ENCODE measurements at regions not wholly inside any gene's neighbourhood (a gene's known extent, or its start where the extent isn't known, plus 50 kb on each side); places are given as distances from the start of the nearest gene placed in this dataset.

DNA sequence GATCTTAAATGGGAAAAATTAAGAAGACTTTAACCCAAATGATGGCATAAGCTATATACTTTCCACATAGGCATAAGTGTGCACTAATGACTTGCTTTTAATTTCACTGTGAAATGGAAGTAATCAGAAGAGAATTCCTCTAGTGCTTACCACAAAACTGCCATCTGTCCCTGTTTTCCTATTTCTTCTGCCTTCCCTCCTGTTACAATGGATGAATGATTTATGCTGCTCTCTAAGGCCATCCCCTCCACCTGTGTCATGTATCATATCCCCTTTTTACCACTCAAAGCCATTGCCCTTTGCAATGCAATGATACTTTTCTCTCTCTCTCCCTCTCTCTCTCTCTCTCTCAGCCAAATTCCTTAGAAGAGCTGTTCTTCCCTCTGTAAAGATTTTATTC, 109.1 kb downstream of the C12orf50 start:
- Histone ChIP-seq H3K4me1 (ENCODE audit: control insufficient read depth, insufficient read depth, low read depth, low read length) (no peaks in the 10 kb centered on the region), H3K9me3 (ENCODE audit: control insufficient read depth, low read length) (no peaks in the 10 kb centered on the region), H3K27ac (ENCODE audit: low read length, poor library complexity, severe bottlenecking) (no peak overlapping the region), H2BK15ac (ENCODE audit: low read depth, poor library complexity, severe bottlenecking) (no peak overlapping the region), H3K4me3 (ENCODE audit: insufficient read depth in 1 of 2, low read depth in 1 of 2, low read length in 2 of 2) (no peak overlapping the region), H3K4ac (ENCODE audit: low read depth in 1 of 2, low read length in 2 of 2) (no peak overlapping the region), H2BK120ac (ENCODE audit: low read depth, low read length) (no peak overlapping the region), H2AFZ (ENCODE audit: low read depth, low read length) (no peak overlapping the region), H3K23ac (ENCODE audit: low read length in 2 of 2) (no peak overlapping the region), H3K9ac (ENCODE audit: low read length) (no peak overlapping the region), H2BK5ac (ENCODE audit: low read depth, low read length, poor library complexity, severe bottlenecking) (no peak overlapping the region), H2AK5ac (ENCODE audit: low read length, severe bottlenecking) (no peak overlapping the region), H3K36me3 (ENCODE audit: control insufficient read depth in 1 of 2, insufficient read depth in 2 of 2, low read depth in 1 of 2, low read length in 2 of 2) (no peaks in the 10 kb centered on the region), H4K8ac (ENCODE audit: low read length) (no peak overlapping the region), H3K27me3 (ENCODE audit: control insufficient read depth in 1 of 2, insufficient read depth in 1 of 2, low read length in 2 of 2) (no peaks in the 10 kb centered on the region), H3K18ac (ENCODE audit: low read depth in 1 of 2, low read length in 2 of 2) (no peak overlapping the region), H3K14ac (ENCODE audit: low read length in 2 of 2) (no peak overlapping the region), H2BK12ac (ENCODE audit: low read length in 2 of 2) (no peak overlapping the region), H4K91ac (ENCODE audit: low read length) (no peak overlapping the region), H3K79me1 (replicated peaks; ENCODE audit: low read length, poor library complexity, severe bottlenecking) (no peaks in the 10 kb centered on the region), H3K4me2 (ENCODE audit: low read length, poor library complexity, severe bottlenecking) (no peak overlapping the region)
- DNase-seq, result no peak

DNA sequence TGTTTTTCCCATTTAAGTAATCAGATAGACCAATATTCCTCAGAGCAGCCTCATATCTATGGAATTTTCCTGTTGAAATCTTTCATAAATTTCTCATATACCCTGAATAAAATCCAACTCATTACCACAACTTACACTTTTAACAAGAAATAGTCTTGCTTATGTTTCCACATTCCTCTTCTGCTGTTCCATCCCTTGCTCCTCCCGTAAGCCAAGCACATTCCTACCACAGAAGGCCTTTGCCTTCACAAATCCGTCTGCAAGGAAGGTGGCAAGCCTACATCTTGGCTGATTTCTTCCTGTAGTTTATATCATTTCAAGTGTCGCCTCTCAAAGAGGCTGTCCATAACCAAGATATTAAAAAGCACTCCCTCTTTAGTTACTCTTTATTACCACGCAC, 127.7 kb downstream of the C12orf50 start:
- H2BK15ac ChIP-seq (ENCODE audit: low read depth, poor library complexity, severe bottlenecking), result no peak overlapping the region
- no peak overlapping the region for H2AK5ac ChIP-seq (ENCODE audit: low read length, severe bottlenecking)
- no peak overlapping the region for H3K9ac ChIP-seq (ENCODE audit: low read length)
- H3K4me2 ChIP-seq (ENCODE audit: low read length, poor library complexity, severe bottlenecking), result no peak overlapping the region
- no peak for DNase-seq
- no peak overlapping the region for H4K91ac ChIP-seq (ENCODE audit: low read length)
- no peaks in the 10 kb centered on the region for H3K9me3 ChIP-seq (ENCODE audit: control insufficient read depth, low read length)
- H4K8ac ChIP-seq (ENCODE audit: low read length), result no peak overlapping the region
- WGBS, result 88% methylated on average over 4 of the region's 4 CpGs
- no peaks in the 10 kb centered on the region for H3K79me1 ChIP-seq (replicated peaks; ENCODE audit: low read length, poor library complexity, severe bottlenecking)
- no peak overlapping the region for H3K18ac ChIP-seq (ENCODE audit: low read depth in 1 of 2, low read length in 2 of 2)
- no peak overlapping the region for H3K23ac ChIP-seq (ENCODE audit: low read length in 2 of 2)
- no peak overlapping the region for H2BK12ac ChIP-seq (ENCODE audit: low read length in 2 of 2)
- no peaks in the 10 kb centered on the region for H3K36me3 ChIP-seq (ENCODE audit: control insufficient read depth in 1 of 2, insufficient read depth in 2 of 2, low read depth in 1 of 2, low read length in 2 of 2)
- H2BK120ac ChIP-seq (ENCODE audit: low read depth, low read length), result no peak overlapping the region
- H3K27ac ChIP-seq (ENCODE audit: low read length, poor library complexity, severe bottlenecking), result no peak overlapping the region
- H3K4ac ChIP-seq (ENCODE audit: low read depth in 1 of 2, low read length in 2 of 2), result no peak overlapping the region
- no peak overlapping the region for H3K14ac ChIP-seq (ENCODE audit: low read length in 2 of 2)
- H3K4me3 ChIP-seq (ENCODE audit: insufficient read depth in 1 of 2, low read depth in 1 of 2, low read length in 2 of 2), result no peak overlapping the region
- H3K4me1 ChIP-seq (ENCODE audit: control insufficient read depth, insufficient read depth, low read depth, low read length), result no peaks in the 10 kb centered on the region
- H2BK5ac ChIP-seq (ENCODE audit: low read depth, low read length, poor library complexity, severe bottlenecking), result no peak overlapping the region
- no peaks in the 10 kb centered on the region for H3K27me3 ChIP-seq (ENCODE audit: control insufficient read depth in 1 of 2, insufficient read depth in 1 of 2, low read length in 2 of 2)
- no peak overlapping the region for H2AFZ ChIP-seq (ENCODE audit: low read depth, low read length)

DNA sequence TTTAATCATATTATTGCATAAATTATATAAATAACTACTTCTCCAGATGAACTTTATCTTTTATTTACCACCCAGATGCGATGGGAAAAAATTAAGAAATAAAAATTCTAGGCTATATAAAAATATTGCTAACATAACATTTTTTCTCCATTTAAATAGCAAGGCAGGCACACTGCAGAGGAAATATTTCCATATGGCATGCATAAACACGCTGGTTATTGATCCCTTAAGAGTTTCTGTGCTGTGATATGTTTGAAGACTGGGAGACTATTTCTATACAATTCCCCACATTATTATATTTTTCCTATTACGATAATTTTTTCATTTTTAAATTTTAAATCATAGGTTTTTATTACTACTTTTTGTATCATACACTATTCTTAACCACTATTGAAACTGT, 131.5 kb downstream of the C12orf50 start:
- Histone ChIP-seq H3K4ac (ENCODE audit: low read depth in 1 of 2, low read length in 2 of 2) (no peak overlapping the region), H2BK120ac (ENCODE audit: low read depth, low read length) (no peak overlapping the region), H2AK5ac (ENCODE audit: low read length, severe bottlenecking) (no peak overlapping the region), H3K4me1 (ENCODE audit: control insufficient read depth, insufficient read depth, low read depth, low read length) (no peaks in the 10 kb centered on the region), H3K79me1 (replicated peaks; ENCODE audit: low read length, poor library complexity, severe bottlenecking) (no peaks in the 10 kb centered on the region), H4K91ac (ENCODE audit: low read length) (no peak overlapping the region), H3K36me3 (ENCODE audit: control insufficient read depth in 1 of 2, insufficient read depth in 2 of 2, low read depth in 1 of 2, low read length in 2 of 2) (no peaks in the 10 kb centered on the region), H3K18ac (ENCODE audit: low read depth in 1 of 2, low read length in 2 of 2) (no peak overlapping the region), H2BK12ac (ENCODE audit: low read length in 2 of 2) (no peak overlapping the region), H3K9me3 (ENCODE audit: control insufficient read depth, low read length) (no peaks in the 10 kb centered on the region), H3K9ac (ENCODE audit: low read length) (no peak overlapping the region), H2AFZ (ENCODE audit: low read depth, low read length) (no peak overlapping the region), H3K27ac (ENCODE audit: low read length, poor library complexity, severe bottlenecking) (no peak overlapping the region), H3K27me3 (ENCODE audit: control insufficient read depth in 1 of 2, insufficient read depth in 1 of 2, low read length in 2 of 2) (no peaks in the 10 kb centered on the region), H3K4me3 (ENCODE audit: insufficient read depth in 1 of 2, low read depth in 1 of 2, low read length in 2 of 2) (no peak overlapping the region), H2BK15ac (ENCODE audit: low read depth, poor library complexity, severe bottlenecking) (no peak overlapping the region), H3K23ac (ENCODE audit: low read length in 2 of 2) (no peak overlapping the region), H3K4me2 (ENCODE audit: low read length, poor library complexity, severe bottlenecking) (no peak overlapping the region), H2BK5ac (ENCODE audit: low read depth, low read length, poor library complexity, severe bottlenecking) (no peak overlapping the region), H3K14ac (ENCODE audit: low read length in 2 of 2) (no peak overlapping the region), H4K8ac (ENCODE audit: low read length) (no peak overlapping the region)
- WGBS, result no CpG with 5 or more reads among the region's 3 CpGs
- no peak for DNase-seq

DNA sequence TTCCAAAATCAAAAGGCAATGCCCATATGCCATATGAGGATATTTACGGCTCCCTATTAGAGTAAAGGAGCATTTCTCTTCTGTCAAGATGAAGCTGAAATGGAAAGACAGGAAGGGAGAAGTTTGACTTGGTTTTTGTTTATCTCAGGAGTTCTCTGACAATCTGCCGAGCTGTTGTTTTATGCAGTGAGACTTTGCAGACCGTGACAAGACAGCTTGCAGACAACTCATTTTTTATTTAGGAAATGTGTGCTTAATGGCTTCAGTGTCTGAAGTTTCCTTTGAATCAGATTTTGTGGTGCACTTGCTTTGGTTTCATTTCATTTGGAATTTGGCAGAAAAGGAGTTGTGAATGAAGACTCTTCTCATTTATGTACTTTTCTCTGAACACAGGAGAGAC, 145.4 kb downstream of the C12orf50 start:
- Histone ChIP-seq H2AFZ (ENCODE audit: low read depth, low read length) (no peak overlapping the region), H3K4me2 (ENCODE audit: low read length, poor library complexity, severe bottlenecking) (no peak overlapping the region), H3K4me3 (ENCODE audit: insufficient read depth in 1 of 2, low read depth in 1 of 2, low read length in 2 of 2) (peak overlapping the region in 1 of 2 experiments; percentile 47), H3K79me1 (replicated peaks; ENCODE audit: low read length, poor library complexity, severe bottlenecking) (no peaks in the 10 kb centered on the region), H2BK120ac (ENCODE audit: low read depth, low read length) (no peak overlapping the region), H4K8ac (ENCODE audit: low read length) (no peak overlapping the region), H2BK5ac (ENCODE audit: low read depth, low read length, poor library complexity, severe bottlenecking) (no peak overlapping the region), H3K14ac (ENCODE audit: low read length in 2 of 2) (no peak overlapping the region), H3K18ac (ENCODE audit: low read depth in 1 of 2, low read length in 2 of 2) (no peak overlapping the region), H3K23ac (ENCODE audit: low read length in 2 of 2) (no peak overlapping the region), H3K9me3 (ENCODE audit: control insufficient read depth, low read length) (no peaks in the 10 kb centered on the region), H3K4ac (ENCODE audit: low read depth in 1 of 2, low read length in 2 of 2) (no peak overlapping the region), H3K27ac (ENCODE audit: low read length, poor library complexity, severe bottlenecking) (no peak overlapping the region), H3K9ac (ENCODE audit: low read length) (peak overlapping the region; percentile 26), H4K91ac (ENCODE audit: low read length) (no peak overlapping the region), H2BK12ac (ENCODE audit: low read length in 2 of 2) (no peak overlapping the region), H2AK5ac (ENCODE audit: low read length, severe bottlenecking) (no peak overlapping the region), H2BK15ac (ENCODE audit: low read depth, poor library complexity, severe bottlenecking) (no peak overlapping the region), H3K27me3 (ENCODE audit: control insufficient read depth in 1 of 2, insufficient read depth in 1 of 2, low read length in 2 of 2) (no peaks in the 10 kb centered on the region), H3K4me1 (ENCODE audit: control insufficient read depth, insufficient read depth, low read depth, low read length) (no peaks in the 10 kb centered on the region), H3K36me3 (ENCODE audit: control insufficient read depth in 1 of 2, insufficient read depth in 2 of 2, low read depth in 1 of 2, low read length in 2 of 2) (no peaks in the 10 kb centered on the region)
- peak; percentile 18 for DNase-seq
- 3% methylated on average over 3 of the region's 3 CpGs for WGBS

Data from mesenchymal stem cell (in vitro differentiated cells and primary cell).